ENCODE measurements at regions not wholly inside any gene's neighbourhood (a gene's known extent, or its start where the extent isn't known, plus 50 kb on each side); places are given as distances from the start of the nearest gene placed in this dataset.

DNA sequence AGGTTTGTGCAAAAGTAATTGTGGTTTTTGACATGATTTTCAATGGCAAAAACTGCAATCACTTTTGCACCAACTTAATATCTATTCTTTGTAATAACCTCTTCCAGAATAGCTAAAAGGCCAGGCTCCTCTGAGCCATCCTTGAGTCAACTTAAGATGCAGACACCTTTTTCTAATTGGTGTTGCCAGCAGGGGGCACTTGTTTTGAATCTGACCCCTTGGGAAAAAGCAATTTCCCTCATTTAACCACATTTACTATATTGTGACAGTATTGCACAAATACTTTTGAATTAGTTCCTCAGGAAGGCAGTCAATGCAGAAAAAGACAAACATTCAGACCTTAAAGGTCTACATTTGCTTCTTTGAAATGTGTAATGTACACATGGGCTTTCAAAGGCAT lies 78.6 kb upstream of the GALNT5 start:
- ATAC-seq, result no peak
- DNase-seq (ENCODE audit: low spot score), result no peak

DNA sequence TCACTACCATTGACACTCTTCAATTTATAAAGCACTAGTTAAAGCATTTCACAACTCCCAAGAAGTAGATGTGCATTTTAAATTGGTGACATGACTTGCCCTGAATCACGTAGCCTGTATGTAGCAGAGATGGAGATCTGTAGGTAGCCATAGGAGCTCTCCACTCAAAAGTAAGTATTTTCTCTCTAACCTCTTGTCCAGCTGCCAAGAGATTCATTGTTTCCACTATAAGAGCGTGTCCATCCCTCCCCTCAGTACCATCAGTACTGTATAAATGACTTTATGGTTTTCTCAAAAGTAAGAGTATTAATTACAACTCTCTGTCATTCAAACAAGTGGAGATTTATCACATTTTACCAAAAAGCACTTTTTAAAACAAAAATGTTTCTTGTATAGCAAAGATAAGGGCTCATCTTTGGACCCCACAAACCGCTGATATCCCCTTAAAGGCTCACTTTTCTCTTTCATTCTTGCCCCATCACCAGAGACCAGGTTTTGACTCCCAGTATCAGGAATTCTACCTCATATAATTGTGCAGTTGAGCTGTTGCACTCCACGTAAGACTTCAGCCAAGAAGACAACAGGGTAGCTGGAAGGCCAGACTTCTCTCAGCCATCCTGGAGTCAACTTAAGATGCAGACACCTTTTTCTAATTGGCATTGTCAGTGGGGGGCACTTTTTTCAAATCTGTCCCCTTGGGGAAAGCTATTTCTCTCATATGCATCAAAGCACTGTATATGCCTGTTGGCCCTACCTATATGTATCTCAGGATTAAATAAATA lies 78.0 kb upstream of the GALNT5 start:
- no peak for DNase-seq (ENCODE audit: low spot score)
- ATAC-seq, result no peak

DNA sequence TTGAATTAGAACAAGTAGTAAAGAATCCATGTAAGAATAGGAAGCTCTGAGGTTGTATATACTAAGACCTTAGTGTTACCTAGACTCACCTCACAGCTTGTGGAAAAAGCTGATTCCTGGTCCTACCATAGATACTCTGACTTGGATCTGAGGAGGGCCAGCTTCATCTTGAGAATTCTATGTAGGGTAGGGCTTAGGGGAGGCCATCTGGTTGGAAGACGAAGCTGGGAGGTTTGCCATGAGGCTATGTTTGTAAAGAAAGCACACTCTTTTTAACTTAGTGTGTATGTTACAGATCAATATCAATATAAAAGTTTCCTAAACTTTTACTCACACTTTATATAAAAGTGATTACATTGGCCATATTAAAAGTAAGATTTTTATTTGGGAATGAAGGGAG lies 77.1 kb upstream of the GALNT5 start:
- DNase-seq (ENCODE audit: low spot score), result no peak
- ATAC-seq, result no peak

DNA sequence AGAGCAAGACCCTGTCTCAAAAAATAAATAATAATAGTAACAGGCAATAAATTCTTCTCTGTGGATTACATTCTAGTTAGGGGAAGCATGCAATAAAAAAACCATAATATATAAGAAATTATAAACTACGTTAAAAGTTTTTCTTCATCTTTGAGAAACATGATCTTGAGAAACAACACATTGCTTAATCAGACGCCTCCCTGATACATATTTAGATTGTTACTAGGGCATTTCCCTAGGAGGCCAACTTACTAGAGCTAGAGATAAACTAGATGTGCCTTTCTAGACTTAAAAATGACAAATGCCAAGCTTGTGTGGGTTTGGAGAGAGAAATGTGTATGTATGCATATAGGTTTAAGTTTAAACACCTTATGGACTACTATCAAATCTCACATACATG lies 76.3 kb upstream of the GALNT5 start:
- no peak for DNase-seq (ENCODE audit: low spot score)

DNA sequence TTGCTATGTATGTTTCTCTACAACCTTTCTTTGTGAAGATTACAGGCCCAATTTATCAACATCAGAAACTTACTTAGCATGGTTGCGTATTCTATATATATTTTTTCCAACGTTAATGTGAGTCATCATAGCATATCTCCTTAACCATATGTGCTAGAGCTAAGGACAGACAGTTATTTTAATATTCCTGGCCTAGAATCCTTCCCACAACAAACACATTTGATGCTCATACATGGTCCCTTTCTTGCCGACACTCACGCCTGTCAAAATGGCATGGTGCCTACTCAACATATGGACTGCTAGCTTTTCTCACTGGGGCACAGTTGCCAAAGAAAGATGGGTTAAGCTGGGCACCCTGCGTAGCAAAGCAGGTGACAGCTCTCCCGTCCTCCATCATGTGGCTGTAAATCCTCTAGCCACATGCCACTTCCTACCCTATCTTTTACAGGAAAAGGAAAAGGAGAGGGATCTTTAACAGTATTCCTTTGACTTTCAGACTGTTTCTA lies 75.2 kb upstream of the GALNT5 start:
- ATAC-seq (no peak), DNase-seq (ENCODE audit: low spot score) (no peak)

More for the DNA sequence above, 76.3 kb upstream of the GALNT5 start:
- no peak for ATAC-seq

DNA sequence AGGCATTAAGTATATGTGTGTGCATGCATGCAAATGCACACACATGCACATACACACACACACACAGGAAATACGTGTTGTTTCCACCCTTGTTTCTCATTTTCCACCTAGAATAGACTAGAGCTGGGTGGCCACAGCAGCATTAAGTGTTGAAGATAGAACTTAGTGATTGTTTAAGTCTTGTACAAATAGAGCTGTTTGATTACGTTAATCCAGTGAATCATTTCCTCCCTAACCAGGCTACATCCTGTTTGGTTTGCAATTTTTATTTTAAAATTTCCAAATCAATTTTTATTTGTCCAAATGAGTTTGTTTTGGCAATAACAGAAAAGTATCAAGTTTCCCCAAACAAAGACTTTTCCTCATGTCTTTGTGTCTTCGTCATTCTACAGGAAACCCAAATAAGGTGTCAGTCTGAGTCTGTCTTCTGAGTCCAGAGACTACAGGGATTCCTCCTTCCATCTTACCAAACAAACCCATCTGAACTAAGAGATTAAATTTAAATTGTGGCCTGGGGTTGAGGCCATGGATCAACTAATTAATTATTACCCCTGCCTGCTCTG lies 74.6 kb upstream of the GALNT5 start:
- ATAC-seq (peak; percentile 69), DNase-seq (ENCODE audit: low spot score) (no peak)

DNA sequence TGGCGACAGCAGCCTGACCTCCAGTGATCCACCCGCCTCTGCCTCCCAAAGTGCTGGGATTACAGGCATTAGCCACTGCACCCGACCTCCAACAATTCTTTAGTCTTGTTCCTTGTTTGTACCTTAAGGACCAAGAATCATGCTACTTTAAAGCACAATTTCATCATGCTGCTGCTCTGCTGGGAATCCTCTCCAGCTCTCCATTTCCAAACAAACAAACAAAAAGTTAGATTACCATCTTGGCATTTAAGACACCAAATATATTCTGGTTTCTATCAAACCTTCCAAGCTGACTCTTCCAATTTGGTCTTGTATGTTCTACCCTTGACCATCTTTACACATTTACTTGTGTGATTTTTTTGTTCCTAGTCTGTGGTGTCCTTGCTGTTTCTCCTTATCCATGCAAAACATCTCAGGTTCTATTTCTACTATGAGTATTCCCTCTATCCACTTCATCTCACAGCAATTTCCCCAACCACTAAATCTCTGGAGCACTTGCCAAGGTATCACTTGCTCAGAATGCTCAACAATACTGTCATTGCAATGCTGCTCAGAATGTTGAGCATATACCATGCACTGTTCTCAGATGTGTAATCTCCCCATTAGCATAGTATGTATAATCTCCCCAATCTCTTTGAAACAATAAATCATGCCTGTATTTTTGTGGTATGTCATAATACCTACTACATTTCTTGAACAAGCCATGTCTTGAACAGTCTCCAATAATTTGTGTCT lies 73.2 kb upstream of the GALNT5 start:
- no peak for ATAC-seq
- no peak for DNase-seq (ENCODE audit: low spot score)

DNA sequence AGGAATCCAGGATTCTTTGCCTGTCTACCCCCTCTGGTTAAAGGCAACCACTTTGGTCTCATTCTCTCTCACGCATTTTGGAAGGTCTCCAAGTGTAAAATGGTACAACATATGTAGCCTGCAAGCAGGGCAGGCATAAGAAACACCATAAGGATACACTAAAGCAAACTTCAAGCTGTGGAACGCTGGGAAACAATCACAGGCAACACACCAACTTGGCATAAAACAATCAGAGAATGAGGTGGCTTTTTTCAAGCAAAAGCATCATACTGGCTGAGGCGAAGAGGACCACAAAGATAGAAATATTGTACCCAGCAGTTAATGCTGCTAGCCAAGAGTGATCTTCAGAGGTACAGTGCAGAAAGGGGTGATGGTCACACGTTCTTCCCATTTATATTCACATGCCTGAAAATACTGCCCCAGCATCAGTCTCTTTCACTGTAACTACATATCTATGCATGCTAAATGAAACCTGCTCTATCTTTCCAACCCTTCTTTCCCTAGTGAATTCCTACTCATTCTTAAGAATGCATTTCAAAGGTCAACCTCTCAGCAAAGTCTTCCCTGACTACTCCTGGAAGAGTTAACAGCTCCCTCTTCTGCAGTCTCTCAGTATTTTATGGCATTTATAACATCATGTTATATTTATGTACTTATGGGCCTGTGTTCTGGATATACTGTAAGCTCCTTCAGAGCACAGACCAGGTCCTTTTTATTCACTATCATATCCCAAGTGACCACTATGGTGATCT lies 71.9 kb upstream of the GALNT5 start:
- ATAC-seq (no peak), DNase-seq (ENCODE audit: low spot score) (no peak)

DNA sequence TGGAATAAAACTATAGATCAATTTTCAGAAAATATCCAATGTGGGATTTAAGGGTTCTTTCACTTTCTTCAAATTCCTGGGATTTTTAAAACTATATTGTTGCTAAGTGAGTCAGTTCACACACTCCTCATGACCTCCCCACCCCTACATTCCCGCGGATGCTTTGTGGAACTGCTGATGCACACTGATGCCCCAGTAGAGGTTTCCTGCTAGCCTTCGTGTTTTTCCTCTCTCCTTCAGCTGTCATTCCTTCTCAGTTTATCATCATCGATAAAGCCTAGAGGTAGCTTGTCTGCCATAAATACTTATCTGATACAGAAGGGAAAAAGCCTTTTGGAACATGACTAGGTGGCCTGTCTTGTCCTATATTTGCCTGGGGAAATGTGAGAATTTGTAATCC lies 67.4 kb upstream of the GALNT5 start:
- DNase-seq (ENCODE audit: low spot score) (no peak), ATAC-seq (no peak)

DNA sequence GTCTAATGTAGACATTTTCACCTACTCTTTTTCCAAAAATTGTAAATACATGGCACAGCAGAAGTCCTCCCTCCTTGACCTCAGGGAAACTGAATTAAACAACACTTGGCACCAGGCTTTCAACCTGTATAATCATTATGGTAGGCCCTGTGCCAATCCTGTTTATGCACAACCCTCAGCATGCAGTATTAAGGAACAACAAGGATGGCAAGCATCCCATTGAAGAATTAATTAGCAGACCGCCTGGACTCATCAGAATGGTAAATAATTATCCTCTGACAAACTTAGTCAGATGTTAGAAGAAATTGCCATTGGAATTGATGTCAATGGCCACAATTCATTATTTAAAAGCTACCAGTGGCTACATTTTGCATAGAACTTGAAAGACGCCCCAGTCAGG lies 66.3 kb upstream of the GALNT5 start:
- ATAC-seq (no peak), DNase-seq (ENCODE audit: low spot score) (no peak)

DNA sequence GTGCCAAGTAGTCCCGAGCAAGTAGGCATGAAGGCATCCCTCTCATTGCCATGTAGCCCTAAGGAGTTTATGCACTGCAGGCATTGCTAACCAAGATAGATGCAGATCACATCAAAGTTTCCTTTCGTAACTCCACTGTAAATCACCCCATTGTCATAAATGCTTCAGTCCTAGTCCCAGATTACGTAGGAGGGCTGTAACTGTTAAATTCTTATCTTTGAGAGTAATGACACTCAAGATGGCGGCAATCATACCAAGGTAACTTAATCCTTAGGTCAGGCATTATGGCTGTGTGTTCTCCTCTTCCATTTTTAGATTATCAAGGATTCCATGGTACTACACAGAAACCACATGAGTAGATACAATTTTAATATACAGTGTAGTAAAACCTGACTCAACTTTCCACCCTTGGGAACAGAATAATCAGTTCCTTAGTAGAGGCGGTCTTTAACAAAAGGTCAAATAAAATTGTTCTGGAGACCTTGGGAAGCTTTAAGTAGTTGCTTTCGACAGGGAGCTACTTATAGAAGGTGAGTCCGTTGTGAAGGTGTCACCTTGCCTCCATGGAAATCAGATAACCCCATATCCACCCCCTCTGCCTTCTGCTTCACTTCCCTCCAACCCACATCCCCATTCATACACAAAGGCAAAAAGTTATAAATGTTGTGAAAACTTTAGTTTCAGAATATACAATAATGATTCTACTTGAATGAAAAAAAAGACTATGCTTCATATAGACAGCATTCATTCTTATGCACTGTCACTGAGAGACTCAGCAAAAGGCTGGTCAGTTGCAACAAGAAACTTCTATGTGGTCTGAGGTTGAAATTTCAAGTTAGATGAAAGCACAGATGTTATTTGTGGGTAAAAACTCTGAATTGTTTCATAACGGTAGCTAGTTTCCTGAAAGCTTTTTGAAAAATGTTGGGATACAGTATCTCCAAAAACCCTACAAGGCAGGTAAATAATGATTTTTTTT lies 64.8 kb upstream of the GALNT5 start:
- ATAC-seq (no peak), DNase-seq (ENCODE audit: low spot score) (no peak)

DNA sequence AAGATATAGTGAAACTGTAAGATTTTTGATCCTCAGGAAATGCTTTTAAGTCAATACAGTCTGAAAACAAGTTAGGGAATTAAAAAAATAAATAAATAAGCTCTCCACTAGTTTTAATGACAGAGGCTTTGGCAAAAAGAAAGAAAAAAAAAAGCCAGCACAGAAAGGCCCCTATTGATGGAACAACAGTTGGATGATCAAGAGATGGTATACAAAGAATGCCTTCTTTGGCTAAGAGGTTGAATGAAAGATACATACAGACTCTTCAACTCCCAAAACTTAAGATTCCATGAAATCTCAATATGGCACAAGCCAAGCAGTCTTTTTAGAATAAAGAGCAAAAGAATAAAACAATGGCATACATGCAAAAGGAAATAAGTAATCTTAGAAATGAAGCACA lies 64.0 kb upstream of the GALNT5 start:
- DNase-seq (ENCODE audit: low spot score) (no peak), ATAC-seq (no peak)

DNA sequence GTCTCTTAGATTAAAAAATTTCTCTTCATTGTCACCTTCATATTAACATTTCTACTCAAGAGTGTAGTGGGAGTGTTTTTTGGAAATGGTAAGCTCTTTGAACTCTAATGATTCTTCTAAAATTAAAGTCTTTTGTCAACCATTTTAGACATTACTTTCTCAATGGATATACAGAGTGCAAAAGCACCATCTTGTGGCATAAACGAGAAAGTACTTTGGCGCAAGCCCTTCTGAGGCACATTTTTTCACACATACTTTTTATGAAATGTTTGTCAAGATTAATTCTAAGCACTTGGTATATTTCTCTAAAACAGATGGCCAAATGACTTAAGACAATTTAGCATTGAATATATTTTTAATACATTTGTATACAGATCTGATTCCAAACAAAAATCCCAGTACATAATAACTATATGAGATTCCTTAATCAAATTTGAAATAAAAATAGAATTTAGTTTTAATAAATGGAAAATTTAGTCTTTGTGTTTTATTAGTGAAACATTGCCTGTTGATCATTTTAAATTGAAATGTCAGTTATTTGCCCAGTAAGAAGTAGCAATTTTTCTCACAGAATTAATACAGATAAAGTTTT lies 63.3 kb upstream of the GALNT5 start:
- DNase-seq (ENCODE audit: low spot score) (no peak), ATAC-seq (peak; percentile 81)

DNA sequence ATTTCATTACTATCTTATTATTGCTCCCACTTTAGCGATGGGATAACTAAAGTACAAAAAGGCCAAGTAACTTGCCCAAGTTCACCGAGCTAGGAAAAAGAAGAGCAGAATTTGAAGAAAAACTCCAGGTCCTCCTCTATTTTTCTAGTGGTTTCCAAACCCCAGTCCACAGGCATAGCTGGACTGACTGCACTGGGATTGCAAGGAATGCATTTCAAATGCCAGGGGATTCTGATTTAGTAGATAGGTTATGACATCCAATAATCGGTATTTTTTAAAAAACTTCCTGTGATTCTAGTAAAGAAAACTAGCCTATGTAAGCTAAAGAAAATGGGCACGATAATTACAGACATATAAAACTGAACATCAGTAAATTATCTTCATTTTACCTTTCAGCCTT lies 62.7 kb upstream of the GALNT5 start:
- DNase-seq (ENCODE audit: low spot score) (no peak), ATAC-seq (no peak)

DNA sequence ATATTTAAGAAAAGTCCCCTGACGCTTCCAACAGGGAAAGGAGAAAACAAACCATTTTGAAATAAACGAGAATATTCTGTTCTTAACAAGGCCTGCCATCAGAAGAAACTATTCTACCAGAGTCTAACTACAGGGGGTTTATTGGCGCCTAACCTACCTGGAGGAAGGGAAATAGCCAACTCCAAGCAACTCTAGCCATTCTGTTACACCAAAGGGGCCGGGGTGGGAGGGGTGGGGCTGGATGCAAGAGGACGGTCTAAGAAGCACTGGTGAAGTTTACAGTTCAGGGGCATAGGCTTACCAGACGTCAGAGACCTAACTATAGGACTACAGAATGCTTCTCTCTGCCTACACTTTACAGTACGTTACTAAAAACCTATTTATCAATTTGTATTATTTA lies 60.5 kb upstream of the GALNT5 start:
- no peak for ATAC-seq
- DNase-seq (ENCODE audit: low spot score), result no peak

DNA sequence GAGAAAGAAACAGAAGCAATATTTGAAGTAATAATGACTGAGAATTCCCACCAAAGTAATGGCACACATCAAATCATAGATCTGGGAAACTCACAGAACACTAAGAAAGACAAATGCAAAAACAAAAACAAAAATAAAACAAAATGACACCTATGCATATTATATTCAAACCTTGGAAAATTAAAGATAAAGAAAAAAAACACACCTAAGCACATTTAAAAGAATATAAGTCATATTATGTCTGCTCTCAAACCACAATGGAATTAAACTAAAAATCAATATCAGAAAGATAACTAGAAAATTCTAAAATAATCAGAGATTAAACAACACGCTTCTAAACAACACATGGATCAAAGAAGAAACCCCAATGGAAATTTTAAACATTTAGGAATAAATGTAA lies 59.7 kb upstream of the GALNT5 start:
- DNase-seq (ENCODE audit: low spot score) (no peak), ATAC-seq (no peak)

DNA sequence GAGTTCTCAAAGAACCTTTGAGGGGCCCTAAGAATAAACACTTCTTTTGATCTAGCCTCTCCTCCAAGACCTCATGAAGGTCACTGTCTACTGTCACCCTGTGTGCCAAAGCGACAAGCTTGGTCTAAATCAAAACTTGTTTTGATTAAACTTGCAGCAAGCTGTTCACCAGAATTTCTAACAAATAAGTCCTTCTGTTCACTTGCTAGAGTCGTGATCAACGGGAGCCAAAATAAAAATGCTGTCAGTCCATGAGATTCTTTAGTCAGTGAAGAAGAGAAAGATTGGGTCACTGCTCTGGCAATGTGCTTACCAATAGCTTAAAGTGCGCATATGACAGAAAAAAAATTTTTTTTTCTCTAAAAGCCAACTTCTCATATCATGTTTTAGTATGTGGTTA lies 53.9 kb upstream of the GALNT5 start:
- ATAC-seq, result no peak
- no peak for DNase-seq (ENCODE audit: low spot score)

DNA sequence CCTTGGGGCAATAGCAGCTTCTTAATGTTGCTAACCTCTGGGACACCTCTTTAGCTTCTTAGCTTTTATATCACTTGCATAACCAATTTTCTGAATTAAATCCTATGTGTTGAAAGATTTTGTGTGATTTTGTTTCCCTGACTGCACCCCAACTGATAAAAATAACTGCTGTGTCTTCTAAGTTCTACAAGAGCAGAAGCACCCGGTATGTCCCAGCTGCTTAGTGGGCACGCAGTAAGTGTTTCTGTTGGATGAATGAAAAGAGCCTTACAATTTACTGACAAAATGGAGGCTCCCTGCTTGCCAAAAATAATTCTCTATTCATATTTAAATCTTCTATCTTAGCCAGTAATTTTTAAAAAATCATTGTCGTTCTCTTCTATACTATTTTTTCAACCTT lies 53.1 kb upstream of the GALNT5 start:
- DNase-seq (ENCODE audit: low spot score) (no peak), ATAC-seq (no peak)

DNA sequence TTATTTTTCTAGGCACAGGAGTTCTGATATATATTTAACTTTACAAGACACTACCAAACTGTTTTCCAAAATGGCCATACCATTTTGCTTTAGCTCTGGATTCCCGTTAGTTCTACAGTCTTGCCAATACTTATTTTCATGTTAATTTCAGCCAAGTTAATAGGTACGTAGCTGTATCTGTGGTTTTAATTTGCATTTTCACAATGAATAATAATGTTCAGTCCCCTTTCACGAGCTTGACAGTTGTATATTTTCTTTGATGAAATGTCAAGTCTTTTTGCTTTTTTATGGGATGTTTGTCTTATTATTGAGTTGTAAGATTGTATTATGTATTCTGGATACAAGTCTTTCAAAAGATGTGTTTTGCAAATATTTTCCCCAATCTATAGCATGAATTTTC lies 50.6 kb upstream of the GALNT5 start:
- ATAC-seq, result no peak

More for the DNA sequence above, 50.6 kb upstream of the GALNT5 start:
- DNase-seq (ENCODE audit: low spot score), result no peak
